Midbrain (tissue), 1 donor: ENCODE measurements at regions not wholly inside any gene's neighbourhood (a gene's known extent, or its start where the extent isn't known, plus 50 kb on each side); places are given as distances from the start of the nearest gene placed in this dataset.
"Not testable (repeated sequence)": the region's sequence is repeated elsewhere in the genome, so short reads cannot be mapped to it uniquely, and the experiment has no call there.

Experiments used
- DNase-seq: peaks from one replicate; lab custom pipeline; 2025; lab: John Stamatoyannopoulos, UW

DNA sequence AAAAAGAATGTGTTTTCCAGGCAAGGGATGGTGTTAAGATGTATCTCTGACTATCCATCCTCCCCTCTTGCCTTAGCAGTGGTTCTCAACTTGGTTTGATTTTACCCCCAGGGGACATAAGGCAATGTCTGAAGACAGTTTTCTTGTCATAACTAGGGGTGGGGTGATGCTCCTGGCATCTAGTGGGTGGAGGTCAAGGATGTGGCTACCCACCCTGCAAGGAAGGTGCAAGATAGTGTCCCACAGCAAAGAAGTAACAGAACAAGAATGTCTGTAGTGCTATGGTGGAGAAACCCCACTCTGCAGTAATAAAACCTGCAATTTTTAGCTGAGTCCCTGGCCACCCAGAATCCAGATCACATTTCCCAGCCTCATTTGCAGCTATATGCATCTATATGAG is 81.2 kb upstream of the TBL1X start:
- DNase-seq, result no peak

DNA sequence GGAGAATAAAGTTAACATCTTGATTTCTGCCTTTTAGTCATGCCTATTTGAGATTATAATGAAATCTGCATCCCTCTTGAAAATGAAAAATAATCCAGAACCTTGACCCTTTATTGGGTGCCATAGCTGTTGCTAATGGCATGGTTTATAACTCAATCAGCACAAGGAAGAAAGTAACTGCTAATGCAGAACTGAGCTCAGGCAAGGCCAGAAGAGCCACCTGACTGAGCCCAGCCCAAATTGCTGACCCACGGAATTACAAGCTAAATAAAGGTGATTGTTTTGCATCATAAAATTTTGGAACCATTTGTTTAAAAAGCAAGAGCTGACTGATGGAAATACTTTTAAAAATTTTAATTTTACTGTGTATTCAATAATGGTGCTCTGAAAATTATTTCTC is 76.4 kb upstream of the TBL1X start:
- no peak for DNase-seq

GRCh38 chrX:9390121-9390520 is 74.7 kb upstream of the TBL1X start:
- no peak for DNase-seq

GRCh38 chrX:9390693-9391368 is 74.0 kb upstream of the TBL1X start:
- no peak for DNase-seq

GRCh38 chrX:9392445-9392844 is 72.4 kb upstream of the TBL1X start:
- DNase-seq, result no peak

DNA sequence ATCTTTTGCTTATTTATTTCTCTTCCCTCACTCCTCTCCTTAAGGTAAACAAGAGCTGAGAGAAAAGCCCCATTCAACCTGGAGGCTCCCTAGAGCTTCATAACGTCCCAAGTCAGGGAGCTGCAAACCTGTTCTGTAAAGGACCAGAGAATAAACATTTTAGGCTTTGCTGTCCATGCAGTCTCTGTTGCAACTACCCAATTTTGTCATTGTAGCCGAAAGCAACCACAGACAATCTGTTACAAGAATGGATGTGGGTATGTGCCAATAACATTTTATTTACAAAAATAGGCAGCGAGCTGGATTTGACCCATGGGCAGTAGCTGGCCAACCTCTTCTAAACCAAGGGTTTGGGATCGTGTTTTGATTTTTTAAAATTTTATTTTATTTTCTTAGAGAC is 71.3 kb upstream of the TBL1X start:
- no peak for DNase-seq

GRCh38 chrX:9394212-9394611 is 70.6 kb upstream of the TBL1X start:
- DNase-seq, result no peak

GRCh38 chrX:9396930-9397329 is 67.9 kb upstream of the TBL1X start:
- DNase-seq, result no peak

DNA sequence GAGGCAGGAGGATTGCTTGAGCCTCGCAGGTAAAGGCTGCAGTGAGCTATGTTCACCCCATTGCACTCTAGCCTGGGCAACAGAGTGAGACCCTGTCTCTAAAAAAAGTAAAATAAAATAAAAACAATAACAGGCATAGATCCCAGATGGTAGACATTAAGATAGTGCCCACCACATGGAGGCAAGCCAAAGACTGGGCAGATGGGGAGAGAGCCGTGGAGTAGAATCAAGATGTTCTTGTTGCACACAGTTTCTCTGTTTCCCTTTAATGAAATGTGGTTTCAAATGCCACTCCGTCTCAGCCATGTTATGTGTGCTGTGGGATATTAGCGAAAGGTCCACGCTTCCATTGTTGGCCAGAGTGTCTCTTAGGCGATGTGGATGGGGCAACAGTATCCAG is 63.8 kb upstream of the TBL1X start:
- DNase-seq, result no peak

DNA sequence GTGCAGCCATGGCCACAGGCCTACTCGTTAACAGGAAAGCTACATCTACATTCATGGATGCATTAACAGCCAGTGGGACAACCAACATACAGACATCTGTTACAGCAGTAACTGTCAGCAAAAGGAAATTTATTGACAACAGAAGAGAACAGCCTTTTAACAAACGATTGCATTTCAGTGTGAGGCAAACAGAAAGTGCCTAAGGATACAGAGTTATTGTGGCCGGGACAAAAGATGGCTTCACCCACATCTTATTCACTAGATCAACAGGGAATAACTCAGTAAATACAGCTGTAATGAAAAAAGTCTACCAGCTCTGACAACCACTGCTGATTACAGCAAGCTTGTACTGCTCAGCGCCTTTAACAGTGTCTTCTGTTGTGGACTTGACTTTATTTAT is 61.5 kb upstream of the TBL1X start:
- no peak for DNase-seq

DNA sequence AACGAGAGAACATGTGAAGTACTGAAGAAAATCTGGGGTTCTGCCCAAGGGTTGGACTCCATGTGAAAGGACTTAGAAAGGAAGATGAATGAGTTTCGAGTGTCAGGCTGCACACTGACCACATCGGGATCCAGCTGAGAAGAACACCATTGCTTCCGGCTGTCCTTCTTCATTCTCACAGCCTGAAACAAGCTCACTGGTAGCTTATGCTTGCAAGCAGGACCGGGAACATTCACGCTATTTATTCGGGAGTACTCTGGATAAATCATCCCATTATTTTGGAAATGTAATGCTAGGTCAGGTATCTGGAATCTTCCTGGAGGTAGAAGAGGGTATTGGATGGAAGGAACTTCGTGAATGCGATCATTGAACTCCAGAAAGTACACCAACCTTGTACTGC is 59.2 kb upstream of the TBL1X start:
- not testable (repeated sequence) for DNase-seq

DNA sequence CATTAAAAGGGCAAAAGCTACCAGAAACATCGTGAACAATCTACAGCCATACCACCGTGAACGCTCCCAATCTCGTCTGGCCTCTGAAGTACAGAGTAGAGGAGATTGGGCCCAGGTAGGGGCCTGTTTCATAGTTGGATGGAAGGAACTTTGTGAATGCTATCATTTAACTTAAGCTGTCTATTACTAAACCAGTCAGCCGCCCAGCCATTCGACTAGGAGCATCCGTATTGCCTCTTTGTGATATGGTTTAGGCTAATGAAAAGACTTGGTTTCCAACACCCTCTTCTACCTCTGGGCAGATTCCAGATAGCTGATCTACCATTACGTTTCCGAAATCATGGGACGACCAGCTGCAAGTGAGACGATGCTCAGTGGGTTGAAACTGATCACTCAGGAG is 54.0 kb upstream of the TBL1X start:
- not testable (repeated sequence) for DNase-seq

DNA sequence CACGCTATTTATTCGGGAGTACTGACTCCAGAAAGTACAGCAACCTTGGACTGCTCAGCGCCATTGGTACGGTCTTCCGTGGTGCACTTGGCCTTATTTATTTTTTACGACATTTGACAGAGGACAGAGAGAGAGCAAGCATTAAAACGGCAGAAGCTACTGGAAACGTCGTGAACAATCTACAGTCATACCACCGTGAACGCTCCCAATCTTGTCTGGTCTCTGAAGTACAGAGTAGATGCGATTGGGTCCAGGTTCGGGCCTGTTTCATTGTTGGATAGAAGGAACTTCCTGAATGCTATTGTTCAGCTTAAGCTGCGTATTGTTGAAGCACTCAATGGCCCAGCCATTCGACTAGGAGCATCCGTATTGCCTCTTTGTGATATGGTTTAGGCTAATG is 53.2 kb upstream of the TBL1X start:
- DNase-seq, result not testable (repeated sequence)

GRCh38 chrX:9414416-9414815 is 50.4 kb upstream of the TBL1X start:
- DNase-seq, result no peak
